Heart left ventricle (tissue), 16 donors: ENCODE measurements at regions not wholly inside any gene's neighbourhood (a gene's known extent, or its start where the extent isn't known, plus 50 kb on each side); places are given as distances from the start of the nearest gene placed in this dataset.

Experiments
- ATAC-seq, 4 donors: fragments of 200-7000 bp; cut with Tn5 transposase; one replicate each; pipeline ENCODE4 v1.9.1; 2020 to 2022; ENCODE audit warnings: moderate library complexity in 4 of 4, mild to moderate bottlenecking in 3 of 4, moderate number of reproducible peaks in 1 of 4
- DNase-seq, 5 donors: peaks; one replicate each; pipeline ENCODE4 v3.0.0-alpha.2; 2020
- H3K27ac ChIP-seq, 12 donors: fragments of 200-600 bp; sonication (generic) in 4 of 12; one replicate each; pipeline versions ENCODE4 v1.5.0 to v1.8.0; 2016 to 2022; ENCODE audit warnings: mild to moderate bottlenecking in 2 of 12
- H3K27me3 ChIP-seq, 9 donors: fragments of 200-600 bp; sonication (generic) in 2 of 9; one replicate each; pipeline versions ENCODE4 v1.5.1 to v1.8.0; 2016 to 2022; ENCODE audit warnings: mild to moderate bottlenecking in 3 of 9
- H3K36me3 ChIP-seq, 9 donors: fragments of 200-600 bp; sonication (generic) in 2 of 9; one replicate each; pipeline versions ENCODE4 v1.5.0 to v1.8.0; 2018 to 2022; ENCODE audit warnings: mild to moderate bottlenecking in 2 of 9
- H3K4me1 ChIP-seq, 12 donors: fragments of 200-600 bp; sonication (generic) in 4 of 12; one replicate each; pipeline versions ENCODE4 v1.5.0 to v1.8.0; 2016 to 2022; ENCODE audit warnings: mild to moderate bottlenecking in 3 of 12
- H3K4me3 ChIP-seq, 12 donors: fragments of 200-600 bp; sonication (generic) in 4 of 12; one replicate each; pipeline versions ENCODE4 v1.5.0 to v1.8.0; 2017 to 2022; ENCODE audit warnings: mild to moderate bottlenecking in 9 of 12, moderate library complexity in 4 of 12
- H3K9me3 ChIP-seq, 12 donors: fragments of 200-600 bp; sonication (generic) in 4 of 12; one replicate each; pipeline versions ENCODE4 v1.5.0 to v1.8.0; 2016 to 2022; ENCODE audit warnings: mild to moderate bottlenecking in 1 of 12
- CTCF ChIP-seq, 12 donors: fragments of 200-600 bp; sonication (generic) in 4 of 12; IDR thresholded peaks; one replicate each; pipeline versions ENCODE4 v1.5.0 to v1.8.0; 2018 to 2022; ENCODE audit warnings: antibody characterized with exemption in 12 of 12, mild to moderate bottlenecking in 5 of 12
- POLR2A ChIP-seq, 2 donors: fragments of 450-650 bp; IDR thresholded peaks; one replicate each; pipeline ENCODE4 v1.6.1; 2017; ENCODE audit warnings: antibody characterized with exemption in 2 of 2, mild to moderate bottlenecking in 2 of 2, moderate library complexity in 2 of 2
- WGBS, 4 donors: extraction: QIAGEN DNeasy Blood & Tissue Kit in 2 of 4; methylation state at CpG; one replicate each; pipeline versions ENCODE4 v1.1.5 to v1.1.7; 2013 to 2018; 5-methylcytosine and 5-hydroxymethylcytosine counted together
- intact Hi-C, 10 donors: fragments of 100-400 bp; cut with DNase I; formaldehyde crosslinking; loops; one replicate each; pipeline versions ENCODE4 v1.11.1 to v1.14.2; 2022
- donor health status: ischemic (EF 13 %, LVEDD 7.1; RV severe dilation, severe dysfunction).
- donor health status: healthy with polysubstance abuse.
- donor health status: DM: no; HTN: yes; CAD: no.
- donor health status: DM: no; HTN: no; CAD: no.
- donor health status: ischemic (EF 25% LVEDD 6.9; RV normal size, moderate dysfunction).
- donor health status: ischemic (EF 25% LVEDD 5.7; RV mildly dilated, moderate dysfunction).
- donor health status: healthy.
- donor health status: DM: yes; HTN: yes; CAD: no.
- donor health status: ischemic (EF 35%, LVEDD 5.7; RV mildly dilated, moderate dysfunction).
- donor health status: nonischemic (EF 11% LVEDD 7.7; RV severe dilation, severe dysfunction).
- donor health status: DM: yes; HTN: yes; CAD: no.
- donor health status: PGD.
- donor health status: ischemic (EF 29% LVEDD 5.4; RV normal size, mild dysfunction).
- donor health status: nonischemic (EF 23%, LVEDD 6.1; RV moderate dilation, normal function).

- no peak for DNase-seq
- ATAC-seq, result no peak
- Histone ChIP-seq H3K27me3 (no peaks in the 10 kb centered on the region), H3K9me3 (no peaks in the 10 kb centered on the region), H3K27ac (no peak overlapping the region), H3K4me3 (no peak overlapping the region), H3K36me3 (no peaks in the 10 kb centered on the region), H3K4me1 (peaks cover 3 to 44% (median 32%) of the 10 kb centered on the region in 12 donors)
- TF ChIP-seq CTCF (IDR thresholded peaks at IDR 0.05), result no peak
- TF ChIP-seq POLR2A (IDR thresholded peaks at IDR 0.05), result no peak
- intact Hi-C loops, result loop anchor here in 3 of 10 donors (5.0 to 10.0 kb wide), 3 partner anchors 85 to 247 kb away; partner anchors contain the start of gene HES1 (in 1 of the 3)
- WGBS, 4 donors, result 94 to 97% (median 96%) methylated on average over 18 of the region's 18 CpGs
Observed at GRCh38 chr3:194251891-194252560, 99.1 kb downstream of the CPN2 start.

- no peaks in the 10 kb centered on the region for H3K27me3 ChIP-seq
- peaks cover 0 to 6% (median 3%) of the 10 kb centered on the region in 12 donors for H3K9me3 ChIP-seq
- no peak for DNase-seq
- H3K27ac ChIP-seq, result no peak overlapping the region
- H3K4me1 ChIP-seq, result peaks cover 3 to 44% (median 32%) of the 10 kb centered on the region in 12 donors
- H3K4me3 ChIP-seq, result no peak overlapping the region
- no peaks in the 10 kb centered on the region for H3K36me3 ChIP-seq
- intact Hi-C loops, result loop anchor here in 3 of 10 donors (5.0 to 10.0 kb wide), 3 partner anchors 86 to 248 kb away; partner anchors contain the start of gene HES1 (in 1 of the 3)
- TF ChIP-seq POLR2A (IDR thresholded peaks at IDR 0.05) (no peak), CTCF (IDR thresholded peaks at IDR 0.05) (no peak)
- WGBS, 4 donors, result 74 to 97% (median 79%) methylated on average over 4 of the region's 4 CpGs
- ATAC-seq, result no peak
Observed at GRCh38 chr3:194253270-194253669, 97.9 kb downstream of the CPN2 start.

- 90 to 98% (median 96%) methylated on average over 7 of the region's 7 CpGs for WGBS, 4 donors
- no peak for ATAC-seq
Observed at GRCh38 chr3:194254040-194254439, 97.1 kb downstream of the CPN2 start.

More at GRCh38 chr3:194254040-194254439, 97.1 kb downstream of the CPN2 start:
- intact Hi-C loops, result loop anchor here in 3 of 10 donors (5.0 to 10.0 kb wide), 3 partner anchors 87 to 249 kb away; partner anchors contain the start of gene HES1 (in 1 of the 3)
- DNase-seq, result no peak
- no peaks in the 10 kb centered on the region for H3K27me3 ChIP-seq
- H3K4me1 ChIP-seq, result peaks cover 3 to 43% (median 31%) of the 10 kb centered on the region in 12 donors
- peaks cover 0 to 10% (median 6%) of the 10 kb centered on the region in 12 donors for H3K9me3 ChIP-seq
- H3K4me3 ChIP-seq, result no peak overlapping the region
- no peak for TF ChIP-seq CTCF (IDR thresholded peaks at IDR 0.05)
- TF ChIP-seq POLR2A (IDR thresholded peaks at IDR 0.05), result no peak
- H3K36me3 ChIP-seq, result no peaks in the 10 kb centered on the region
- no peak overlapping the region for H3K27ac ChIP-seq
